DMS53 treated with DMSO at 0.1 percent for 48 hours (cell line): ENCODE measurements at regions not wholly inside any gene's neighbourhood (a gene's known extent, or its start where the extent isn't known, plus 50 kb on each side); places are given as distances from the start of the nearest gene placed in this dataset.
"Not testable (repeated sequence)": the region's sequence is repeated elsewhere in the genome, so short reads cannot be mapped to it uniquely, and the experiment has no call there.

Source experiments
- DNase-seq: peaks from one replicate; lab custom pipeline; 2025; ENCODE audit not compliant: unreplicated experiment; lab: John Stamatoyannopoulos, UW

GRCh38 chr6:150734235-150734634 lies 131.3 kb upstream of the MTHFD1L start:
- DNase-seq, result no peak

- DNase-seq, result no peak
These were observed 130.1 kb upstream of the MTHFD1L start for GRCh38 chr6:150735341-150735851.

GRCh38 chr6:150738092-150738629 lies 127.3 kb upstream of the MTHFD1L start:
- no peak for DNase-seq

GRCh38 chr6:150739711-150740349 lies 125.7 kb upstream of the MTHFD1L start:
- DNase-seq, result no peak

GRCh38 chr6:150740453-150740852 lies 125.0 kb upstream of the MTHFD1L start:
- no peak for DNase-seq

- DNase-seq, result no peak
These were observed 123.8 kb upstream of the MTHFD1L start for GRCh38 chr6:150741633-150742200.

GRCh38 chr6:150744522-150745260 lies 120.8 kb upstream of the MTHFD1L start:
- no peak for DNase-seq

GRCh38 chr6:150745896-150746295 lies 119.6 kb upstream of the MTHFD1L start:
- no peak for DNase-seq

GRCh38 chr6:150747155-150747554 lies 118.3 kb upstream of the MTHFD1L start:
- no peak for DNase-seq

GRCh38 chr6:150749091-150749670 lies 116.3 kb upstream of the MTHFD1L start:
- no peak for DNase-seq

- no peak for DNase-seq
These were observed 114.2 kb upstream of the MTHFD1L start for GRCh38 chr6:150751296-150751695.

GRCh38 chr6:150752409-150752808 lies 113.1 kb upstream of the MTHFD1L start:
- DNase-seq, result no peak

- DNase-seq, result no peak
These were observed 112.0 kb upstream of the MTHFD1L start for GRCh38 chr6:150753371-150754064.

- no peak for DNase-seq
These were observed 110.5 kb upstream of the MTHFD1L start for GRCh38 chr6:150755042-150755441.

GRCh38 chr6:150755524-150755923 lies 110.0 kb upstream of the MTHFD1L start:
- DNase-seq, result no peak

GRCh38 chr6:150756173-150756572 lies 109.3 kb upstream of the MTHFD1L start:
- no peak for DNase-seq

GRCh38 chr6:150757807-150758206 lies 107.7 kb upstream of the MTHFD1L start:
- not testable (repeated sequence) for DNase-seq

- DNase-seq, result no peak
These were observed 106.0 kb upstream of the MTHFD1L start for GRCh38 chr6:150759483-150759882.

GRCh38 chr6:150761771-150762170 lies 103.7 kb upstream of the MTHFD1L start:
- DNase-seq, result no peak

- no peak for DNase-seq
These were observed 101.0 kb upstream of the MTHFD1L start for GRCh38 chr6:150764334-150765066.
